ENCODE measurements at regions not wholly inside any gene's neighbourhood (a gene's known extent, or its start where the extent isn't known, plus 50 kb on each side); places are given as distances from the start of the nearest gene placed in this dataset.

DNA sequence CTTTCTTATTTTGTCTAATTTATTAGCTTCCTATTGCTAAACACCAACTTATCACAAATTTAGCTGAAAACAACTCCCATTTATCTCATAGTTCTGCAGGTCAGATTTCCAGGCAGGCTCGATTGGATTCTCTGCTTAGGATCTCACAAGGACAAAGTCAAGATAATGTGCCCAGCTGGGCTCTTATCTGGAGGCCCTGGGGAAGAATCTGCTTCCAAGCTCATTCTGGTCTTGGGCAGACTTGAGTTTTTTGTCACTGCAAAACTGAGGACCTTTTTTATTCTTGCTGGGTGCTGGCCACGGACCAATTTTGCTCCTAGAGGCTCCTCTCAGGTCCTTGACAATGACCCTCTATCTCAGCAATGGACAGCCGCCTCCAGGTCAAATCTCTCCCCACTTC, 215.5 kb downstream of the TRIB2 start:
- no peak for DNase-seq

DNA sequence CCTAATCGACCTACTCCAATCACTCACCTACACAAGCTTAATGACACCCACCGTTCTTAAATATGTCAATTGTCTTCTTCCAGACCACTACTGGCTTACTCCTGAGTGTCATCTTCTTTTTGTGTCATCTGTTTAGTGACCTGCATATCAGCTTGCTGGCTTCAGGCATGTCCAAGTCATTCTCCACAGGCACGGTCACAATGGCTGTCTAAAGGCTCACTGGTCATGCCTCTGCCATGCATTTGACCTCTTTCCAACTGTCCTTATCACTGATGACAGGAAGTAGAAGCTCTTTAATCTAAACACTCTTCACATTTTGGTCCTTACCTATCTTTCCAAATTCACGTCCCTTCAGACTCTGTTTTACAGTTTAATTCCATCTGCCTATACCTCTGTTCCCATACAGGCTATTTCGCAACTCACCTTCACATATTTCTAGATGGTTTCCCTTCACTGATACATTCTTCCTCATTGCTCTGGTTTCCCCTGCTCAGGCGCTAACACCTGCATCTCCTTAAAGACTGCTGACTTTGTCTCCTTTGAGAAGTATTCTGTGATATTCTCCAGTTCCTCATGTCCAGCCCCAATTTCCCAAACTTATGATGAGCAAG, 217.5 kb downstream of the TRIB2 start:
- no peak for DNase-seq

GRCh38 chr2:12935222-12935621, 218.5 kb downstream of the TRIB2 start:
- no peak for DNase-seq

- DNase-seq: no peak
Measured at GRCh38 chr2:12935796-12936195, 219.1 kb downstream of the TRIB2 start.

- no peak for DNase-seq
Measured at GRCh38 chr2:12941203-12941602, 224.5 kb downstream of the TRIB2 start.

DNA sequence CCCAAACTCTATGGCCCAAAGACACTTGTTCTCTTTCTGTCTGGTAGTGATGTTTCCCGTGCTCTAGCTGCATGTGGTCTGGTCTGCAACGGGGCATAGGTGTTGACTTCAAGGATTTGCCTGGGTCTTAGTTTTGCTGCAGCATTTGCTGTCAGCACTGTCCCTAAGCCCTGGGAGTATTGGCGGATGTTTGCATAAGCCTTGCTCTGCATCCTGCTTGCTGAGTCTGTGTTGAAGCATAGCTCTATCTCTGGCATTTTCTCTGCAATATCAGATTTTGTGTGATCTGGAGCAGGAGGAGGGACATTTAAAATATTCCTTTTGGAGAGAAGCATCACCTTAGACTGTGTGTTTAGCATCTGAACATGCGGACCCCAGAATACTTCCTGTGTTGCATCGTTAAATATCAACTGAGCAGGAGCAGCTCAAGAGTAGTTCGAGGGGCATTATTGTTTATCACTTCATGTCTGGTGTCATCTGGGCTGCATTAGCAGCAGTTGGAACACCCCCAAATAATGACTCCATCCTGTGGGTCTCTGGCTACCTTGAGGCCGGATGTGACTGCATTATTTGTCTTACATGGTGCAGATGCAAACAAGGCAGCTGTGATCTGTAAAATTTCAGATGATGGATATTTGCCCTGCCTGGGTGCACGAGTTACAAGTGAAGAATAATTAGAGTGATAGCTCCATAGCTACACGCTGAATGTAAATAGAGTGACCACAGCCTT, 231.7 kb downstream of the TRIB2 start:
- DNase-seq: no peak

DNA sequence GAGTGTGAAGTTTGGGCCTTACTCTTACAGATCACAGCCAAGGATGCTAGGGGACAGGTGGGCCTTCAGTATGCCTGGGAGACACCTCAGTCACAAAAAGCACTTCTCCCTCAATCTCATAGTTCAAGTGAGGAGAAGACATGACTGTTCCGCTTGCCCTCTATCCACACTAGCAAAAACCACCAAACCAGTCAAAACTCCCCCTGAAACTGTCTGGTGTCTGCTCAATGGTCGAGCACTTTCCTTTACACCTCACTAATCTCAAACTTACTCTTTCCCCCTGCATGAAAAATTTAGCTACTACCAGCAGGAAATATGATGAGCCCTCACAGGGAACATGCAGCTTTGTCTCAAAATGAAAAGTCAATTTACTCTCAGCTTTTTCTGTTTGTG, 232.2 kb downstream of the TRIB2 start:
- no peak for DNase-seq

- no peak for DNase-seq
Measured at GRCh38 chr2:12949406-12949805, 232.7 kb downstream of the TRIB2 start.

GRCh38 chr2:12950174-12950573, 233.4 kb downstream of the TRIB2 start:
- no peak for DNase-seq

DNA sequence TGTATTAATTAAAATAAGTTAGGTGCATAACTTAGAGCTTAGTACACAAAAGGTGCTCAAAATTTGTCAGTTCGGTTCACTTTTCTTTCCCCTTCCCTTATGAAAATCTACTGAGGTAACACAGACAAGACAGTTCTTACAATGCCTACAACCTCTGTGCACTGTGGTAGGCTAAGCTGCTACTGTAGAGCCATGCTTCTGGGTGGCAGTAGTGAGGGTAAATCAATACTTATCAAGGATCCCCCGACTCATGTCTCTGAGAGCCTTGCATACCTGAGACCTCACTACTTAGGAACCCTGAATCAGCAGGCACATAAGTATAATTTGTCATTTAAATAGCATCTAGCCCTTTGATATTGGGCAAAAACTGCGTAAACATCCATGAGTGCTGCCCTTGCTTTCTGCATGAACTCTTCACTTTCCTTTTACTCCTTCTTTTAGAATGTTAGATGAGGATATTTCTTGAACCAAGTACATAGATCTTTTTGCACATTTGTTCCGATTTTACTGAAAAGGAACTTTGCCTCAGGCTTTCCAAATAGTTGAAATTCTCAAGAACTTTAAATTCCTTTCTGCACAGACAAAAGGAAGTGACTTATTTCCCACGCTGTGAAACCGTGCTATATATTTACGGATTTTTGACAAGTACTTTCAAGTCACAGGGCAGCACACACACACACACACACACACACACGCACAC, 234.4 kb downstream of the TRIB2 start:
- DNase-seq: no peak

DNA sequence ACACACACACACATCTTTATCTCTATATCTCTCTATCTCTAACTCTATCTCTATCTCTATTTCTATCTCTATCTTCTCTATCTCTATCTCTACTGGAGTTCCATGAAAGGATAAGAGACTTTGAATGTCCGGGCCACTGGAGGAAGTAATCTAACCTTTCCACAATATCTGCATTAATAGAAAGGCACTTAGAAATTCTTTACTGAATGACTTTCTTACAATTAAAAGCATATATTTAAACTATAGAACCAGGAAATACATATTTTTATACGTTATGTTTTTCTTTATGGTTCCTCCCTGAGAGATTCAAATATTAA, 234.9 kb downstream of the TRIB2 start:
- no peak for DNase-seq

- DNase-seq: no peak
Measured at GRCh38 chr2:12953596-12953995, 236.9 kb downstream of the TRIB2 start.

DNA sequence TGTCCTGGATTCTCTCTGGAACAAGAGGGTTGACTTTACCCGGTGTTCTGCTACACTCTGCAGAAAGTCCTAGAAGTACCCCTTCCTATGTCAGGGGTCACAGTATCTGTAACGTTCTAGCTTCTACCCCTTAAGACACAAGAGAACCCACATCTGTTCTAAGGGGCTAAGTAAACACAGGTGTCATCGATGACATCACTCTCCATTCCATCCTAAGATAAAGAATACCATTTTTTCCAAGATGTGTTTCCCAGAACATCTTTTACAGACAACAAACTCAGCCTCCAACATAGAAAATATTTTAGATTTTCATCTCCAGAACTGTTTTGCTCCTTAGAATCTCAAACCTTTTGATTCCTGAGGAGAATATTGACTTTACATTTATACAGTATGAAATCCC, 239.1 kb downstream of the TRIB2 start:
- no peak for DNase-seq

DNA sequence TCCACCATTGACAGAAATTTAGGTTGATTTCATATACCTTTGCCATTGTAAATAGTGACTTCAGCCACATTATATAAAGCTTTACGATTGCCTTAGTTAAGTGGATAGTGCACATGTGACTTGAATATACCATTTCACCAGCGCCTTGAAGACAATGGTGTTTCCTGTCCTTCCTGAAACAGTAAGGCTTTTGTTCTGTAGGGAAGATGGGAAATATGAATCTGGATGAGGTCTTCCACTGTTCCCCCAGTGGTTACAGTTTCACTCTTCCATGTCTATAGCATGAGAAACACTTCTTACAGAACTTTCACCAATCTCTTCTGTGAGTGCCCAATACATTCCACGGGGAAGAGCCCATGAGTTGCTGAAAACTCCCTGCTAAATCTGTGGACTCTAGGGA, 240.5 kb downstream of the TRIB2 start:
- no peak for DNase-seq

GRCh38 chr2:12959935-12960334, 243.2 kb downstream of the TRIB2 start:
- no peak for DNase-seq

- DNase-seq: no peak
Measured at GRCh38 chr2:12960671-12961070, 243.9 kb downstream of the TRIB2 start.

- no peak for DNase-seq
Measured at GRCh38 chr2:12964904-12965539, 248.3 kb downstream of the TRIB2 start.

GRCh38 chr2:12965540-12966269, 249.0 kb downstream of the TRIB2 start:
- no peak for DNase-seq

GRCh38 chr2:12967804-12968203, 251.1 kb downstream of the TRIB2 start:
- no peak for DNase-seq

DNA sequence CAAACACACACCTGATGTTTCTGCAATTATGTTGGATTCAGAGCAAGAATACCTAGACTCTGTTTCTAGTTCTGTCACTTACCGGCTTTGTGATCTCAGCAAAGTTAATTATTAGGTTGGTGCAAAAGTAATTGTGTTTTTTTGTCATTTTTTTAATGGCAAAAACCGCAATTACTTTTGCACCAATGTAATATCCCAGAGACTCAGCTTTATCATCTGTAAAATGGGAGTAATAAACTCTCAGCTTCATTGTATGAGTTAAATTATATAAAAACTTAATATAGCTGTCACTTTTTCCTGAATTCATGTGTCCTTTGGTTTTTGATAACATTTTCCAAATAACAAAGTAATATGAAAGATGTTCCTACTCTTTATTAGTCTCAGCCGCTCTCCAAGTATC, 251.7 kb downstream of the TRIB2 start:
- DNase-seq: no peak

GRCh38 chr2:12970861-12971260, 254.1 kb downstream of the TRIB2 start:
- DNase-seq: no peak

GRCh38 chr2:12971581-12972365, 255.0 kb downstream of the TRIB2 start:
- no peak for DNase-seq

All from DMS 273 treated with DMSO at 0.1 percent for 48 hours (cell line).